ENCODE measurements at regions not wholly inside any gene's neighbourhood (a gene's known extent, or its start where the extent isn't known, plus 50 kb on each side); places are given as distances from the start of the nearest gene placed in this dataset.

GRCh38 chr4:125125276-125125675 lies 189.5 kb upstream of the FAT4 start:
- TF ChIP-seq EZH2 (IDR thresholded peaks at IDR 0.05; ENCODE audit: borderline replicate concordance, low read depth, low read length, severe bottlenecking) (no peak), POLR2A (IDR thresholded peaks at IDR 0.05; ENCODE audit: low read depth, low read length) (no peak), POLR2AphosphoS5 (IDR thresholded peaks at IDR 0.05; ENCODE audit: insufficient read depth, low read depth, low read length) (no peak), GATA2 (IDR thresholded peaks at IDR 0.05; ENCODE audit: insufficient read depth, insufficient read length, low read depth, low read length) (no peak), MAX (IDR thresholded peaks at IDR 0.05; ENCODE audit: insufficient read depth, insufficient read length) (no peak), JUN (IDR thresholded peaks at IDR 0.05; ENCODE audit: borderline replicate concordance, insufficient read depth, insufficient read length, low read depth) (no peak)
- TF ChIP-seq, protein P1, sequence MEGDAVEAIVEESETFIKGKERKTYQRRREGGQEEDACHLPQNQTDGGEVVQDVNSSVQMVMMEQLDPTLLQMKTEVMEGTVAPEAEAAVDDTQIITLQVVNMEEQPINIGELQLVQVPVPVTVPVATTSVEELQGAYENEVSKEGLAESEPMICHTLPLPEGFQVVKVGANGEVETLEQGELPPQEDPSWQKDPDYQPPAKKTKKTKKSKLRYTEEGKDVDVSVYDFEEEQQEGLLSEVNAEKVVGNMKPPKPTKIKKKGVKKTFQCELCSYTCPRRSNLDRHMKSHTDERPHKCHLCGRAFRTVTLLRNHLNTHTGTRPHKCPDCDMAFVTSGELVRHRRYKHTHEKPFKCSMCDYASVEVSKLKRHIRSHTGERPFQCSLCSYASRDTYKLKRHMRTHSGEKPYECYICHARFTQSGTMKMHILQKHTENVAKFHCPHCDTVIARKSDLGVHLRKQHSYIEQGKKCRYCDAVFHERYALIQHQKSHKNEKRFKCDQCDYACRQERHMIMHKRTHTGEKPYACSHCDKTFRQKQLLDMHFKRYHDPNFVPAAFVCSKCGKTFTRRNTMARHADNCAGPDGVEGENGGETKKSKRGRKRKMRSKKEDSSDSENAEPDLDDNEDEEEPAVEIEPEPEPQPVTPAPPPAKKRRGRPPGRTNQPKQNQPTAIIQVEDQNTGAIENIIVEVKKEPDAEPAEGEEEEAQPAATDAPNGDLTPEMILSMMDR (IDR thresholded peaks at IDR 0.05; ENCODE audit: extremely low read depth in 1 of 2, insufficient read depth in 1 of 2, low read depth in 1 of 2, low read length in 2 of 2), result no peak
